HG03066 (cell line): ENCODE measurements at regions not wholly inside any gene's neighbourhood (a gene's known extent, or its start where the extent isn't known, plus 50 kb on each side); places are given as distances from the start of the nearest gene placed in this dataset.

ENCODE experiments used
- ATAC-seq: cut with Tn5 transposase; IDR thresholded peaks from one replicate; pipeline ENCODE4 v1.9.1; 2021; ENCODE audit warnings: low read depth; ENCODE audit not compliant: unreplicated experiment

GRCh38 chr2:58638256-58638805 lies 397.2 kb upstream of the FANCL start:
- no peak for ATAC-seq

- ATAC-seq, result no peak
Observed at GRCh38 chr2:58636872-58637271, 395.7 kb upstream of the FANCL start.

- no peak for ATAC-seq
Observed at GRCh38 chr2:58635801-58636375, 394.8 kb upstream of the FANCL start.

GRCh38 chr2:58634653-58635370 lies 393.7 kb upstream of the FANCL start:
- no peak for ATAC-seq

GRCh38 chr2:58633613-58634365 lies 392.7 kb upstream of the FANCL start:
- ATAC-seq, result no peak

- ATAC-seq, result no peak
Observed at GRCh38 chr2:58631986-58632385, 390.9 kb upstream of the FANCL start.

GRCh38 chr2:58629545-58630119 lies 388.5 kb upstream of the FANCL start:
- ATAC-seq, result no peak

- no peak for ATAC-seq
Observed at GRCh38 chr2:58620896-58621295, 379.8 kb upstream of the FANCL start.

- no peak for ATAC-seq
Observed at GRCh38 chr2:58620093-58620492, 379.0 kb upstream of the FANCL start.

- no peak for ATAC-seq
Observed at GRCh38 chr2:58616961-58617360, 375.8 kb upstream of the FANCL start.

- ATAC-seq, result no peak
Observed at GRCh38 chr2:58614219-58614618, 373.1 kb upstream of the FANCL start.

- no peak for ATAC-seq
Observed at GRCh38 chr2:58612973-58613372, 371.8 kb upstream of the FANCL start.

GRCh38 chr2:58609326-58609725 lies 368.2 kb upstream of the FANCL start:
- no peak for ATAC-seq

GRCh38 chr2:58608146-58608545 lies 367.0 kb upstream of the FANCL start:
- no peak for ATAC-seq

GRCh38 chr2:58607448-58607847 lies 366.3 kb upstream of the FANCL start:
- no peak for ATAC-seq

GRCh38 chr2:58606799-58607198 lies 365.7 kb upstream of the FANCL start:
- ATAC-seq, result no peak

- ATAC-seq, result no peak
Observed at GRCh38 chr2:58604096-58604495, 363.0 kb upstream of the FANCL start.

GRCh38 chr2:58601017-58601416 lies 359.9 kb upstream of the FANCL start:
- ATAC-seq, result no peak

GRCh38 chr2:58598171-58598570 lies 357.0 kb upstream of the FANCL start:
- ATAC-seq, result no peak

- ATAC-seq, result no peak
Observed at GRCh38 chr2:58595714-58596113, 354.6 kb upstream of the FANCL start.

- ATAC-seq, result no peak
Observed at GRCh38 chr2:58594762-58595161, 353.6 kb upstream of the FANCL start.
